ENCODE measurements at regions not wholly inside any gene's neighbourhood (a gene's known extent, or its start where the extent isn't known, plus 50 kb on each side); places are given as distances from the start of the nearest gene placed in this dataset.

- no peaks in the 10 kb centered on the region for H3K36me3 ChIP-seq (ENCODE audit: control insufficient read depth, insufficient read depth, low read length)
- no CpG with 5 or more reads among the region's 3 CpGs for WGBS (ENCODE audit: insufficient coverage, low lambda C conversion rate)
- no peak overlapping the region for H3K4me3 ChIP-seq (ENCODE audit: low read length)
Measured at GRCh38 chr11:134781380-134781866, 369.4 kb upstream of the B3GAT1 start.

GRCh38 chr11:134780486-134781147, 368.6 kb upstream of the B3GAT1 start:
- no peak overlapping the region for H3K27ac ChIP-seq (ENCODE audit: low read length)
- WGBS (ENCODE audit: insufficient coverage, low lambda C conversion rate): 100% methylated on average over 1 of the region's 4 CpGs
- no peaks in the 10 kb centered on the region for H3K27me3 ChIP-seq (ENCODE audit: control insufficient read depth, insufficient read depth, low read length)
- no peaks in the 10 kb centered on the region for H3K4me1 ChIP-seq (ENCODE audit: control insufficient read depth, insufficient read depth, low read length)
- H3K9me3 ChIP-seq (ENCODE audit: control insufficient read depth, low read depth, low read length): no peaks in the 10 kb centered on the region
- H3K36me3 ChIP-seq (ENCODE audit: control insufficient read depth, insufficient read depth, low read length): no peaks in the 10 kb centered on the region
- no peak overlapping the region for H3K4me3 ChIP-seq (ENCODE audit: low read length)
- peak; percentile 34 to 39 for DNase-seq

More at GRCh38 chr11:134781380-134781866, 369.4 kb upstream of the B3GAT1 start:
- DNase-seq: no peak
- Histone ChIP-seq H3K9me3 (ENCODE audit: control insufficient read depth, low read depth, low read length) (no peaks in the 10 kb centered on the region), H3K27me3 (ENCODE audit: control insufficient read depth, insufficient read depth, low read length) (no peaks in the 10 kb centered on the region), H3K4me1 (ENCODE audit: control insufficient read depth, insufficient read depth, low read length) (no peaks in the 10 kb centered on the region), H3K27ac (ENCODE audit: low read length) (no peak overlapping the region)

DNA sequence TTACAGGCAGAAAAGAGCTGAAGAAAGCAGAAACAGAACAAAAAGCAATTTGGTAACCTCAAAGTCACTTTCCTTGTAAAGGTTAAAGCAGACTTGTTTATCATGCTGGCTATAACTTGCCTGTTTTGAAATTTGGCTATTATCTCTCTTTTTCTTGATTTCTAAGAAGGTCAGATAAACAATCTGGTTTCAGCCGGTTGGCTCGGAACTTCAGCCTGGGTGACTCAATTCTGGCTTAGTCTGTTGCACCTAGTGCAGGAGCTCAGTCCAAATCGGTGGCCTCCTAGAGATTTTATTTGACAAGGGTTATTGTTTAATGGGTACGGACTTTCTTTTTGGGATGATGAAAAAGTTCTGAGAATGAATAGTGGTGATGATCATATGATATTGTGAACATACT, 367.1 kb upstream of the B3GAT1 start:
- H3K9me3 ChIP-seq (ENCODE audit: control insufficient read depth, low read depth, low read length): no peaks in the 10 kb centered on the region

GRCh38 chr11:134768463-134768862, 356.4 kb upstream of the B3GAT1 start:
- Histone ChIP-seq H3K27ac (ENCODE audit: low read length) (no peak overlapping the region), H3K27me3 (ENCODE audit: control insufficient read depth, insufficient read depth, low read length) (no peaks in the 10 kb centered on the region), H3K9me3 (ENCODE audit: control insufficient read depth, low read depth, low read length) (peaks cover 8% of the 10 kb centered on the region), H3K4me1 (ENCODE audit: control insufficient read depth, insufficient read depth, low read length) (no peaks in the 10 kb centered on the region), H3K36me3 (ENCODE audit: control insufficient read depth, insufficient read depth, low read length) (no peaks in the 10 kb centered on the region), H3K4me3 (ENCODE audit: low read length) (no peak overlapping the region)
- DNase-seq: no peak
- WGBS (ENCODE audit: insufficient coverage, low lambda C conversion rate): 71% methylated on average over 1 of the region's 1 CpG

More for the DNA sequence above, 367.1 kb upstream of the B3GAT1 start:
- no peaks in the 10 kb centered on the region for H3K36me3 ChIP-seq (ENCODE audit: control insufficient read depth, insufficient read depth, low read length)
- H3K4me3 ChIP-seq (ENCODE audit: low read length): no peak overlapping the region
- no peaks in the 10 kb centered on the region for H3K27me3 ChIP-seq (ENCODE audit: control insufficient read depth, insufficient read depth, low read length)
- WGBS (ENCODE audit: insufficient coverage, low lambda C conversion rate): 100% methylated on average over 1 of the region's 4 CpGs
- peak in 1 of 2 donors; percentile 33 for DNase-seq
- no peak overlapping the region for H3K27ac ChIP-seq (ENCODE audit: low read length)
- H3K4me1 ChIP-seq (ENCODE audit: control insufficient read depth, insufficient read depth, low read length): no peaks in the 10 kb centered on the region

GRCh38 chr11:134765565-134765964, 353.5 kb upstream of the B3GAT1 start:
- no peaks in the 10 kb centered on the region for H3K36me3 ChIP-seq (ENCODE audit: control insufficient read depth, insufficient read depth, low read length)
- WGBS (ENCODE audit: insufficient coverage, low lambda C conversion rate): no CpG with 5 or more reads among the region's 2 CpGs
- DNase-seq: no peak
- no peaks in the 10 kb centered on the region for H3K27me3 ChIP-seq (ENCODE audit: control insufficient read depth, insufficient read depth, low read length)
- H3K9me3 ChIP-seq (ENCODE audit: control insufficient read depth, low read depth, low read length): peaks cover 18% of the 10 kb centered on the region
- H3K4me3 ChIP-seq (ENCODE audit: low read length): no peak overlapping the region
- no peak overlapping the region for H3K27ac ChIP-seq (ENCODE audit: low read length)
- H3K4me1 ChIP-seq (ENCODE audit: control insufficient read depth, insufficient read depth, low read length): no peaks in the 10 kb centered on the region

DNA sequence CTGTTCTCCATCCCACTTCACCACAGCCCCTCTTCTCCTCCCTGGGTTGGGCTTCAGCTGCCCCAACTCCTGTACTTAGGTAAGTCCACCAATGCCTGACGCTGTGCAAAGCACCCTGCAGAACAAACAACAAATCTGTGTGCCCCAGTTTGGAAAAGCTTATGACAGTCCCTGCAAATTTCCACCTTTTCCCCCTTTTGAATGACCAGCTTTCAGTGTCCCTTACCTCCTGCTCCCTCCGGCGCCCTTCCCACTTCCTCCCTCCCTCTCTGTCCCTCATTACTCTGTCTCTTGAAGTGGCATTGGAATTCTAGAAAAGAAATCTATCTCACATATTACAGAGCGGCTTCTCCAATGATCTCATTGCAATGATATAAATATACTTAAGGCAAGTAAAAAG, 352.9 kb upstream of the B3GAT1 start:
- no peak overlapping the region for H3K27ac ChIP-seq (ENCODE audit: low read length)
- H3K9me3 ChIP-seq (ENCODE audit: control insufficient read depth, low read depth, low read length): peaks cover 18% of the 10 kb centered on the region
- no CpG with 5 or more reads among the region's 4 CpGs for WGBS (ENCODE audit: insufficient coverage, low lambda C conversion rate)
- H3K4me3 ChIP-seq (ENCODE audit: low read length): no peak overlapping the region
- no peaks in the 10 kb centered on the region for H3K36me3 ChIP-seq (ENCODE audit: control insufficient read depth, insufficient read depth, low read length)
- no peaks in the 10 kb centered on the region for H3K27me3 ChIP-seq (ENCODE audit: control insufficient read depth, insufficient read depth, low read length)
- no peak for DNase-seq
- H3K4me1 ChIP-seq (ENCODE audit: control insufficient read depth, insufficient read depth, low read length): no peaks in the 10 kb centered on the region

DNA sequence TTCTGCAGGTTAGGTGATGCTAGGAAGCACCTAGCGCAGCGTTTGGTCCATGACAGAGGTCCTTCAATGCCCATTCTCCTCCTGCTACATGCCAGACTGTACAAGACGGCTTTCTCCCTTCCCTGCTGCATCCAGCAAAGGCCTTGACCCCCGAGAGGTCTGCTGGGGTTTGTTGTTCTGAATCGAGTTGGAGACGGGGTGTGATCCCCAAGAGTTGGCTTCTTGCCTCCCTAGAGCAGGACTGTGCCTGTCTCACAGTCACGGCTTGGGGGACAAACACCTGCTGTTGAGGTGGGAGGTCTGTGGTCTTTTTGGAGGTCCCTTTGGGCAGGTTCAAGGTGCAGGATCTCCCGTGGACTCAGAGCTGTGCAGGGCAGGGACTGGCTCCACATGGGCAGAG, 352.3 kb upstream of the B3GAT1 start:
- Histone ChIP-seq H3K9me3 (ENCODE audit: control insufficient read depth, low read depth, low read length) (peaks cover 13% of the 10 kb centered on the region), H3K36me3 (ENCODE audit: control insufficient read depth, insufficient read depth, low read length) (no peaks in the 10 kb centered on the region), H3K27ac (ENCODE audit: low read length) (no peak overlapping the region), H3K4me3 (ENCODE audit: low read length) (no peak overlapping the region), H3K27me3 (ENCODE audit: control insufficient read depth, insufficient read depth, low read length) (no peaks in the 10 kb centered on the region), H3K4me1 (ENCODE audit: control insufficient read depth, insufficient read depth, low read length) (no peaks in the 10 kb centered on the region)
- WGBS (ENCODE audit: insufficient coverage, low lambda C conversion rate): no CpG with 5 or more reads among the region's 8 CpGs
- DNase-seq: no peak

DNA sequence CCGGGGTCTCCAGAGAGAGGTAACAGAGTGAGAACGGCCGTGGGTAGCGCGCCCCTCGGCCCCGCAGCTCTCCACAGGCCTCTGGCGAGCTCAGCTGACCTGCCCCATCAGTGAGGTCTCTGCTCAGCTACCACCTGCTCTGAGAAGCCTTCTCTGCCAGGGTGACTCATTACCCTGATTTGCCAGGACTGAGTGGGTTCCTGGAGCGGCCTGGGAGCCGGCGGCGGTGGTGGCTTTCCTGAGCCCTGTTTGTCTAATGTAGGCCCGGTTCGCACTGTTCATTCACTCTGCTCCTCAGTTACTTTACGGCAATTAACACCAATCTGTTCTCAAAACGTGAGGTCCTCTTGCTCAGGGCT, 351.0 kb upstream of the B3GAT1 start:
- Histone ChIP-seq H3K36me3 (ENCODE audit: control insufficient read depth, insufficient read depth, low read length) (no peaks in the 10 kb centered on the region), H3K27ac (ENCODE audit: low read length) (no peak overlapping the region), H3K27me3 (ENCODE audit: control insufficient read depth, insufficient read depth, low read length) (no peaks in the 10 kb centered on the region), H3K4me1 (ENCODE audit: control insufficient read depth, insufficient read depth, low read length) (no peaks in the 10 kb centered on the region), H3K4me3 (ENCODE audit: low read length) (peak overlapping the region; percentile 35), H3K9me3 (ENCODE audit: control insufficient read depth, low read depth, low read length) (peaks cover 10% of the 10 kb centered on the region)
- DNase-seq: no peak
- no CpG with 5 or more reads among the region's 16 CpGs for WGBS (ENCODE audit: insufficient coverage, low lambda C conversion rate)

DNA sequence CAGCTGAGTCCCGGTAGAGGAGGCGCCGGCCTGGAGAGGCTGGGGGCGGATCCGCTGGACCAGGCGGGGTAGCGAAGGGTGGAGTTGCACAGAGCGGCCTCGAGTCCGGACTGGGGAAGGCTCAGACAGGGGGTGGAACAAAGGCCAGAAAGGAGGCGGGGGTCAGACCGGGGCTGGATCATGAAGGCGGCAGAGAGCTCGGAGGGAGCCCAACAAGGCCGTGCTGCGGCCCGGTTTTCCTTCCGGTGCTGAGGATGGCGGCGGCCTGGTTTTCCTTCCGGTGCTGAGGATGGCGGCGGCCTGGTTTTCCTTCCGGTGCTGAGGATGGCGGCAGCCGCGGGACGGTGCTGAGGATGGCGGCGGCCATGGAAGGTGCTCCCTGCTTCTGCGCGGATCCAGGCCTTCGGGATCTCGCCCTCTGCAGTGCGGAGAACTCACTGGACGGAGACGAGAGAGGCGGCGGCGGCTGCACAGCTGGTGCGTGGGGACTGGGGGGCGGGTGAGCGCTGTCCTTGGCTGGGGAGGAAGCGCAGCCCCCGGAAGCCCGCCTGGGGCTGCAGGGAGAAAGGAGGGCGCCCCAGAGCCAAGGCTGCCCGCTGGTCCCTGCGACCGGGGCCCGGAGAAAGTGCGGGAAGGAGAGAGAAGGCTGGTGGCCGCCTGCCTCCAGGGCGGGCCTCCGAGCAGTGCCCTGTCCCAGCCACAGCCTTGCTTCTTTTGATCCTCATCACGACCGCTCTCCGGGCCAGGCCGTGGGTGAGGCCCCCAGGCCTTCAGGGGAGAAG, 350.4 kb upstream of the B3GAT1 start:
- H3K4me1 ChIP-seq (ENCODE audit: control insufficient read depth, insufficient read depth, low read length): no peaks in the 10 kb centered on the region
- no CpG with 5 or more reads among the region's 59 CpGs for WGBS (ENCODE audit: insufficient coverage, low lambda C conversion rate)
- no peaks in the 10 kb centered on the region for H3K27me3 ChIP-seq (ENCODE audit: control insufficient read depth, insufficient read depth, low read length)
- DNase-seq: no peak
- no peak overlapping the region for H3K27ac ChIP-seq (ENCODE audit: low read length)
- H3K36me3 ChIP-seq (ENCODE audit: control insufficient read depth, insufficient read depth, low read length): no peaks in the 10 kb centered on the region
- peaks cover 10% of the 10 kb centered on the region for H3K9me3 ChIP-seq (ENCODE audit: control insufficient read depth, low read depth, low read length)
- H3K4me3 ChIP-seq (ENCODE audit: low read length): peak overlapping the region; percentile 35

DNA sequence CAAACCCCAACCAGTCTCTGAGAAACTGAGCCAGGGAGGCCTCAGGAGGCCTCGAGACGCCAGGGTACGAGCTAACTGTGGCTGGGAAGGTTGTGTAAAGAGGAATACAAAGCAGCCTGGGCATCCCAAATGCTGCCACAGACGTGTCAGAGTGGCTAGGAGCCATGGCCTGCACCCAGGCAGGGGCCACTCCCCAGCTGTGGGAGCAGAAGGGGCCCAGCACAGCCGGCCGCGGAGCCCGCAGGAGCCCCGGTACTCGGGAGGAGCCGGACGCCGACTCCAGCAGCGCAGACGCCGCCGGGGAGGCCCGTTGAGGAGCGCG, 349.8 kb upstream of the B3GAT1 start:
- Histone ChIP-seq H3K27me3 (ENCODE audit: control insufficient read depth, insufficient read depth, low read length) (no peaks in the 10 kb centered on the region), H3K27ac (ENCODE audit: low read length) (no peak overlapping the region), H3K36me3 (ENCODE audit: control insufficient read depth, insufficient read depth, low read length) (no peaks in the 10 kb centered on the region), H3K4me1 (ENCODE audit: control insufficient read depth, insufficient read depth, low read length) (no peaks in the 10 kb centered on the region), H3K4me3 (ENCODE audit: low read length) (peak overlapping the region; percentile 35), H3K9me3 (ENCODE audit: control insufficient read depth, low read depth, low read length) (peaks cover 10% of the 10 kb centered on the region)
- WGBS (ENCODE audit: insufficient coverage, low lambda C conversion rate): no CpG with 5 or more reads among the region's 20 CpGs
- no peak for DNase-seq

Measured in large intestine (tissue), 3 donors.